Stimulated activated CD4-positive, alpha-beta T cell treated with anti-CD3 and anti-CD28 coated beads, Interleukin-4, amount 100 ng/mL, for 1 hour (primary cell): ENCODE measurements at regions not wholly inside any gene's neighbourhood (a gene's known extent, or its start where the extent isn't known, plus 50 kb on each side); places are given as distances from the start of the nearest gene placed in this dataset.
"Not testable (repeated sequence)": the region's sequence is repeated elsewhere in the genome, so short reads cannot be mapped to it uniquely, and the experiment has no call there.

Experiments
- DNase-seq: peaks from one replicate; pipeline ENCODE4 v3.0.0-alpha.2; 2020

DNA sequence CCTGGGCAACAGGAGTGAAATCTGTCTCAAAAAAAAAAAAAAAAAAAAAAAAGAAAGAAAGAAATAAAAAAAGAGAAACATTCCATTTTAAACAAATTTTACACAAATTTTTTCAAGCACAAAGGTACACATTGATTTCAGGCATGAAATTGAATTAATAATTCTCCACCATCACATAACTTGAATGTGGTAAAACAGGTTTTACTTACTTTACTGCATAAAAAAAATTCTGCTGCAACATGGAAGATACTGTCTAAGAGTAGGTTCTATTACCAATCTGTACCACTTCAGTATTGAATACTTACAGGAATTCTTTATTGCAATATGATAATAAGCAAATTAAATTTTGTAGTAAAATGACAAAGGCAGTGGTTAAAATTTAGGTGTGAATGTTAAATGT lies 271.6 kb upstream of the ARSJ start:
- DNase-seq = no peak

DNA sequence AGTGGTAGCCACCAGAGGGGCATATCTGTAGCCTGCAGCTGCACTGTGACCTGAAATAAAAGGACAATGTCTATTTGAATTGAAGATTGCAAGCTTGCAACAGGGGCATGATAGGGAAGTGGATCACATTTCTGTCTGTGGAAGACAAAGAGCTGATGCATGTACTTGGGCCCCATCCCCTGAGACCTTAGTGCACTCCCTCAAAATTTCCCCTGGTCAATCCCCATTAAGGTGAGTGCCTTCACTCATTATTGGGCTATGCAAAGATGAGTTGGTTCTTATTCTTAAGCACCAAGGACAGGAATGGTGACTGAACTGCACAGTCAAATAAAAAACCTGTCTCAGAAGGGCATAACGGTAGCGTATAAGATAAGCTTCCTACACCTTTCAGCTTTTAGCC lies 273.1 kb upstream of the ARSJ start:
- DNase-seq = no peak

DNA sequence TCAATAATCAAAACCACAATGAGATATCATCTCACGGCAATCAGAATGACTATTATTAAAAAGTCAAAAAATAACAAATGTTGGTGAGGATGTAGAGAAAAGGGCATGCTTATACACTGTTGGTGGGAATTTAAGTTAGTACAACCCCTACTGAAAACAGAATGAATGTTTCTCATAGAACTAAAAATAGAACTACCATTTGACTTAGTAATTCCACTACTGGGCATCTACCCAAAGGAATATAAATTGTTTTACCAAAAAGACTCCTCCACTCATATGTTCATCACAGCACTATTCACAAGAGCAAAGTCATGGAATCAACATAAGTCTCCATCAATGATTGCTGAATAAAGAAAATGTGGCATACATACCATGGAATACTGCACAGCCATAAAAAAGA lies 278.1 kb upstream of the ARSJ start:
- no peak for DNase-seq

DNA sequence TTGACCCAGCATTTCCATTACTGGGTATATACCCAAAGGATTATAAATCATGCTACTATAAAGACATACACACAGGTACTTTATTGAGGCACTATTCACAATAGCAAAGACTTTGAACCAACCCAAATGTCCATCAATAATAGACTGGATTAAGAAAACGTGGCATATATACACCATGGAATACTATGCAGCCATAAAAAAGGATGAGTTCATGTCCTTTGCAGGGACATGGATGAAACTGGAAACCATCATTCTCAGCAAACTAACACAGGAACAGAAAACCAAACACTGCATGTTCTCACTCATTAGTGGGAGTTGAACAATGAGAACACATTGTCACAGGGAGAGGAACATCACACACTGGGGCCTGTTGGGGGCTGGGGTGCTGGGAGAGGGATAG lies 283.0 kb upstream of the ARSJ start:
- not testable (repeated sequence) for DNase-seq

DNA sequence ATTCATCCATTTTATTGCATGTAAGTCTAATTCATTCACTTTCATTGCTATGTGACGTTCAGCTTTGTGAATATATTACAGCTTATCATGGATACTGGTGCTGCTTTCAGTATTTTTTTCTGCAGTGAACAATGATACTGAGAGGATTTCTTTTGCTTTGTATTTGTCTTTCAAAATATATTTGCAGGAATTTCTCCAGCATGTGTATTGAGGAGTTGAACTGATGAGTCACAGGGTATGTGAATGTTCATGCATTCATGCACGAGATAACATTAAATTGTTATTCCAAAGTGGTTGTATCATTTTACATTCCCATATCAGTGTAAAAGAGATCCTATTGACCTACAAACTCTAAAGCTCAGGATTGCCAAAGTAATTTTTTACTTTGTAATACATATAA lies 283.8 kb upstream of the ARSJ start:
- DNase-seq = no peak

DNA sequence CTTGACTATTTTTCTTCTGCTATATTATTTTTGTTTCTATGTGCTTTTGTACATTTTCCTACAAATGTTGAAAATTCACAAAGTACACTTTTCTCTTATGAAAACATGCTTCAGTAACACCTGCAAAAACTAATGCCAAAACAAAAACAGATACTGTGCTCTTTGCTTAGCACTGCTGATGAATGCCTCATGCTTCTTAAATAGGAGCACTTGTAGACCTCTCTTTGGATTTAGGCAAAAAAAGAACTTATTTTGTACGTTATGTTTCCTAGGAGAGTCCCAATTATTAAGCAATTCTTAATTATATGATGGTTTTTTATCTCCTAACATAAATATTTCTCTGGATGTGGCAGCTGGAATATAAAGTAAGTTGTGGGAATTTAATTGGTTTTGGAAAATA lies 285.0 kb upstream of the ARSJ start:
- no peak for DNase-seq

DNA sequence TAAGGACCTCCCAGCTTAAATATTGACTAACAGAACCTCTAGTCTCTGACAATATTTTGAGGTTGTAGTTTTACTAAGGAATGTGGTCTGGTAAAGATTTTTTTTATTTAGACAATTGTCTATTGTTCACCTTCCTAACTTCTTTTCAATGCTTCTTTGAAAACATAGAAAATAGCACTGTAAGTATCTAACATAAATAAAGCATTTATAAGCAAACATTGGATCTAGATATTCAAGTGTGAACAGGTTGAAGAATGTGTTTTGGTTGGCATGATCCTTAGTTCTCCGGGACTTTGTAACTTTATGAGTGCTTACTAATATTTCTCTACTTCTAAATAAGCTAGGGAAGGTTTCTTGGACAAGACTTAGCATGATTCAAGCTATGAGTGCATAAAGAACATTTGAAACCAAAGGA lies 285.4 kb upstream of the ARSJ start:
- DNase-seq = no peak

DNA sequence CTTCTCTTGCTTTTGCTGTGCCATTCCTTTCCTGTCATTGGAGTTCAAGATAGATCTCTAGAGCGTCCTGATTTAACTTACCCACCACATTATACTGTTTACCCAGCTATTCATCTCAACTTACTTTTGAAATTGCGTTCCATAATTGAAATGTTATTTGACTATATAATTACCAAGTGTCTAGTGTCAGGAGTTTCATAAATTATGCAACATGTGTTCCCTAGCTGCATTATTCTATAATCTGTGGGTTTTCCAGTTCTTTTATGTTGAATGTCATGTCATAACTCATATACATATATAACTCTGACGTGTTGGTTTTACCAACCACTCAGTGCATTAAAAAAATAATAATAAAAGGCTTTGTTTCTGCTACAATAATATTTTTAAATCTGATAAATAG lies 285.9 kb upstream of the ARSJ start:
- no peak for DNase-seq

DNA sequence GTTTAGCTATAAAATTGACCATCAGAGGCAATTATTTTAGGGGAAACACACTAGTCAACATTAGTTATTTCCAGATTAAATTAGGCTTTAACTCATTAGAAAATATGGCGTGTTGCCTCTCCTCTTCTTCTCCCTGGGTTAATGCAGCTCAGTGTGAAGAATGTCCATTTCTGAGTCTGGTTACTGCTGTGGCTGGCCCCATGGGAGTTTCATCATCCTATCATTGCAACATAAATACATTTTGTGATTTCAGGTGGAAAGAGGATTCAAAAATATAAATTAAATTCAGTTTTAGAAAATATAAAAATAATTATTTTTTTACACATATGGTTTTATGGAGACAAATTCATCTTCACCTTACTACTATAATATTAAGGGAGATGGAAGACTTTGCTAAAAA lies 288.5 kb upstream of the ARSJ start:
- DNase-seq = no peak

DNA sequence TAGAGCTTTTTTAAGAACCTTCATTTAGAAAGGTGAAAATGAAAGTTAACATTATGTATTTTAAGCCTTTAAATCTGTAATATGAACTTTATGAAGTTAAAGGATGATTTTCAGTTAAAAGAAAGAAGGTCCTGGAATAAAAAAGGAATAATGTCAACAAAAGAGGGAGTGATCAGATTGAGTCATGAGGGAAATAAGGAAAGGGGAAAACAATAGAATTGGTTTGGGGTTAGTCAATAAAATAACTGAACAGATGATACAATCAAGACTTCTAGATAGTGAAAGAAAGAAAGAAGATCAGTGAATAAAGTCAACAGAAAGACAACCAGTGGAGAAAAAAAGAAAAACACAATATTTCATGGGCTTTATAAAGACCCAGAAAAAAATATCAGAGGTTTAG lies 291.6 kb upstream of the ARSJ start:
- no peak for DNase-seq

DNA sequence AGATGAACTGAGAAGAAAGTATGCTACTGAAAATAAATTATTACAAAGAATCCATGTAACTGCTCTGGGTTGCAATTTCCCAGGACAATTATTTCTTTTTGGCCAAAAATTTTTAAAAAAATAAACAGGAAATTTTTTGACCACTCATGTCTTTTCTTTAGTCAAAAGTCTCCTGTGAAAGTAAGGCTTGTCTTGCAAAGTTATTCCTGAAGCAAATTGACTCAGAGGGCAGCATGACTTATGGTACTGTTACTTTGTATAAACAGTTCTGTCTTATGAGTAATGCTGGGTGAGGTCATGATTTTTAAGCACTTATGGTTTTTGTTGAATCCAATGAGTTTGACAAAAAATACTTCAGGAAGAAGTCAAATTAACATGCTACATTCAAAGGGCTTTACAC lies 292.8 kb upstream of the ARSJ start:
- DNase-seq = no peak

DNA sequence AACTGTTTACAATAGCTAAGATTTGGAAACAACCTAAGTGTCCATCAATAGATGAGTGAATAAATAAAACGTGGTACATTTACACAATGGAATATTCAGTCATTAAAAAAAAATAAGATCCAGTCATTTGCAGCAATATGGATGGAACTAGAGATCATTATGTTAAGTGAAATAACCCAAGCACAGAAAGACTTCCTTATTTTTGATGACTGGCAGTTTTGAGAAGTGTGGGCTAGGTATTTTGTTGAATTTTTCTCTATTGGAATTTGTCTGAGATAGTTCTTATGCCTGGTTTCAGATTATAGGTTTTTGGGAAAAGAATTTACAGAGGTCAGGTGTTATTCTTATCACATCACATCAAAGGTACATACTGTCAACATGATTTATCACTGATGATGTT lies 293.8 kb upstream of the ARSJ start:
- no peak for DNase-seq

DNA sequence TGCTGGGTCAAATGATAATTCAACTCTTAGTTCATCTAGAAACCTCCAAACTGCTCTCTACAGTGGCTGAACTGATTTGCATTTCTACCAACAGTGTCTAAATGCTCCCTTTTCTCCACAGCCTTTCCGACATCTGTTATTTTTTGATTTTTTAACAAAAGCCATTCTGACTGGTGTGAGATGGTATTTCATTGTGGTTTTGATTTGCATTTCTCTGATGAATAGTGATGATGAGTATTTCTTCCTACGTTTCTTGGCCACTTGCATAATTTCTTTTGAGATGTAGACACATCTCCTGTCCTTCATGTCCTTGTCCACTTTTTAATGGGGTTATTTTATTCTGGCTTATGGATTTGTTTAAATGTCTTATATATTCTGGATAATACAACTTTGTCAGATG lies 298.2 kb upstream of the ARSJ start:
- no peak for DNase-seq

DNA sequence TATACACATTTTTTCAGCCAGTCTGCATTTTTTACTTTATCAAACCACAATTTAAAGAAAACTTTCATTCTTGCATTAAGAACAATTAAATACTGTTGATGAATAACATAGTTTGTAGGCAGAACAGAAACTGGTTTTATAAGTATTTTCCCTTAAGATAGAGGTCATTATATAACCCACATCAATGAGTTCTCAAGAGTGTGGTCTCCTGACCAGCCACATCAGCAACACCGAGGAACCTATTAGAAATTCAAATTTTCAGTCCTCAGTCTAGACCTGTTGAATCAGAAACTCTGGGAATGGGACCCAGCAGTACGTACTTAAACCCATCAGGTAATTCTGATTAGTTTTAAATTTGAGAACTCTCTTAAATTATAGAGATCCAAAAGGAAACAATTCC lies 299.6 kb upstream of the ARSJ start:
- no peak for DNase-seq

DNA sequence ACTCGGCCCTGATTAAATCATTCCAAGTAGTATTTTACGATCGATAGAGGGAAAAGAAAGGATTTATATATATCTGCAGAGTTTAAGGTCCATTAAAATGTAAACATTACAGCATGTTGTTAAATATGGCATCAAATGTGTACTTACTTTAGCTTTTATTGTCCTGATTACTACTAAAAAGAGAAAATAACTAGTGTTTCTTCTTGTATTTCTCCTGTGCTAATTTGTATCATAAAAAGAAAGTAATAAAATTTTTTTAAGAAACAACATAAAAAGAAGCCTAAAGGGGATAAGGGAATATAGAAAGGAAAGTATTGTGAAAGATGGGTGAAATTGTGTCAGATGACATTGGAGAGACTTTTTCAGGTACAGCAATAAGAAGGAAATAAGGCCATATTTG lies 300.3 kb upstream of the ARSJ start:
- no peak for DNase-seq

DNA sequence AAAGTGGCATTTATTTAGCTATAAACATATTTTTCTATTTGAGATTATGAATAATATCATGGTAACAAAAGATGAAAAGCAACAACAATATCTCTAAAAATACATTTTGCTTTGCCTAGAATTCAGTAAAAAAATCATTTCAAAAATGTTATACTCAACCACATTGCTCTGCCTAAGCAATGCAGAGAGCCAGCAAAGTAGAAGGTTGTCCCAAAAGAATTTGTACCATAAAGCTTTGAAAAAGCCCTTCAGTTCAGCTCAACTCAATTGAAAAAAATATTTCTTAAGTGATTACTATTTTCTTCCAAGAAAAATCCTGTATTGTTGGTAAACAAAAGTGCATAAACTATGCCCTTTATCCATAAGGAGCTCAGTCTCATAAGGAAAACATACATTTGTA lies 301.2 kb upstream of the ARSJ start:
- DNase-seq = no peak

DNA sequence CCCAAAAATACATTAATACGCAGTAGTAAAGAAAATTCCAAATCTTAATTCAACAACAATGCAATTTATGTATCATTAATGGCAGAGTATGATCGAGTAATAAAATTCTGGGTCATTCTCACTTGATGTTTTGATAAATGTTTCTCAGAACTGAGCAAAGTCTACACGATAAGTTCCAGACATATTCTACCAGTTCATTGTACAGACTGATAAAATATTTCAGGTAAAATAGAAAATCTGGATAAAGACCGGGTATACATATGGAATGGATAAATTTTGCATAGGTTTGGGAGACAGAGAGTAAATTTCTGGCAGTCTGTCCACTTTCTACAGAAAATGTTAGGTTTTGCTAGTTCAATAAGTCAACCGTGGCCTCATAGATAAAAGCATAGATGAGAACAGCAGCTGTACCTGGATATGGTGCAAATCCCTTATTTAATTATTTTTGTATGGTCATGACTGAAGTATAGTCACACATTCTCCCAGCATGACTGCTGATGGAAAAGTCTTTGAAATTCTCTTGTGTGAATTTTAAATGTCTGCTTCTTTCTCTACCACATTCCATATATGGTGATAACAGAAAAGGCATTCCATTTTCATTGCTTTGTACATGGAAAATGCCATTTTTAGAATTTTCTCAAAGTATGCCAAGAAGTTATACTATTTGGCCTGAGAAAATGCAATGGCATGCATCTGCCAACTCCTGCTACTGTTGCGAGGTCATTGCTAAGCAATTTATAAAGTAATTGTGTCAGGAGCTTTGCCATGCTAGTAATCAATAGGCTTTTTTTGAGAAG lies 301.9 kb upstream of the ARSJ start:
- no peak for DNase-seq

DNA sequence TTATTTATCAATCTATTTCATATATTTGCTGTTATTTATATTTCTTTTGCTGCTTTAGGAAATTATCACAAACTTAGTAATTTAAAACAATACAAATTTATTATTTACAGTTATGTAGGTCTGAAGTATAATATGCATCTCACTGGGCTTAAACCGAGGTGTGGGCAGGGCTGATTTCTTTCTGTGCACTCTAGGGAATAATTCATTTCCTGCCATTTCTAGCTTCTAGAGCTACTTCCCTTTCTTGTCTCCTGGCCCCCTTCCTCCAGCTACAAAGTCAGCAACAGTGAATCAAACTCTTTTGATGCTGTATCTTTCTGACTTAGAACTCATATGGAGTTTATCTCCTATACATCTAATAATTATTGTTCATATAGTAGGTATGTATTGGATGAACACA lies 303.5 kb upstream of the ARSJ start:
- no peak for DNase-seq

DNA sequence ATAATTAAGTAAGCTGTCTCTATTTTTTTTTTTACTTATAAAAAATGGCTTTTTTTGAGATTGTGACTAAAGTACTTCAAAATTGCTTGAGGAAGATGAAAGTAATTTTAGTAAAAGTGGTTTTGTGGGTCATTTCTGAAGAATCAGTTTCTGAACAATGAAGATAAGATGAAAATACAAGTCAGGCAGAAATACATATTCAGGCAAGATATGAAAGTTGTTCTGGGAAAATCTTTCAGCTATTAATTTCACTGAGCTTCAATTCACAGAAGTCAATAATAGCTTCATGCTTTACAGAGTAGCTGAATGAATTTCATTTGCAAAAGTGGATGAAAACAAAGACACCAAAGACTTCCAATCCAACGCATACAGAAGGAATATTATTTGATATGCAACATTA lies 305.2 kb upstream of the ARSJ start:
- DNase-seq = no peak

DNA sequence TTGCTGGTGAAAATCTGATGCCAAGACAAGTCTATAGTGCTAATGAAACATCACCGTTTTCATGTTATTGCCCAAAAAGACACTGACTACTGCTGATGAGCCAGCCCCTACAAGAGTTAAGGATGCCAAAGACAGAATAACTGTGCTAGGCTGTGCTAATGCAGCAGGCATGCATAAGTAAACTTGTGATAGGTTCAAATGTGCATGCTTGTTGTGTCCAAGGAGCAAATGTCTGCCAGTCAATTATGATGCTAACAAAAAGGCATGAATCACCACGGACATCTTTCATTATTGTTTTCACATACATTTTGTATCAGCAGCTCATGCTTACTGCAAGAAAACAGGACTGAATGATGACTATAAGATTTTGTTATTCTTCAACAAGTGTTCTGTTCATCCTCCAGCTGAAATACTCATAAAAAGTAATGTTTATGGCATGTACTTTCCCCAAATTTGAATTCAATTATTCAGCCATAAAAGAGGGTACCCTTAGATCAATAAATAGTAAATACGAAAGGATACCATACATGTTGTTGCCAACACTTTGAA lies 306.9 kb upstream of the ARSJ start:
- no peak for DNase-seq

DNA sequence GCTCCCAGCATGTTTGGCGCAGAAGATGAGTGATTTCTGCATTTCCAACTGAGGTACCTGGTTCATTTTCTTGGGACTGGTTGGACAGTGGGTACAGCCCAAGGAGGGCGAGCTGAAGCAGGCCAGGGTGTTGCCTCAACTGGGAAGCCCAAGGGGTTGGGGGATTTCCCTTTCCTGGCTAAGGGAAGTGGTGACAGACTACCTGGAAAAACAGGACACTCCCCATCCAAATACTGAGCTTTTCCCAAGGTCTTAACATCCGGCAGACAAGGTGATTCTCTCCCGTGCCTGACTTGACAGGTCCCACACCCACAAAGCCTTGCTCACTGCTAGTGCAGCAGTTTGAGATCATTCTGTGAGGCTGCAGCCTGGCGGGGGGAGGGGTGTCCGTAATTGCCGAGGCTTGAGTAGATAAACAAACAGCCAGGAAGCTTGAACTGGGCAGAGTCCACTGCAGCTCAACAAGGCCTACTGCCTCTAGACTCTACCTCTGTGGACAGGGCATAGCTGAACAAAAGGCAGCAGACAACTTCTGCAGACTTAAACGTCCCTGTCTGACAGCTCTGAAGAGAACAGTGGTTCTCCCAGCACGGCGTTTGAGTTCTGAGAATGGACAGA lies 307.7 kb upstream of the ARSJ start:
- no peak for DNase-seq

DNA sequence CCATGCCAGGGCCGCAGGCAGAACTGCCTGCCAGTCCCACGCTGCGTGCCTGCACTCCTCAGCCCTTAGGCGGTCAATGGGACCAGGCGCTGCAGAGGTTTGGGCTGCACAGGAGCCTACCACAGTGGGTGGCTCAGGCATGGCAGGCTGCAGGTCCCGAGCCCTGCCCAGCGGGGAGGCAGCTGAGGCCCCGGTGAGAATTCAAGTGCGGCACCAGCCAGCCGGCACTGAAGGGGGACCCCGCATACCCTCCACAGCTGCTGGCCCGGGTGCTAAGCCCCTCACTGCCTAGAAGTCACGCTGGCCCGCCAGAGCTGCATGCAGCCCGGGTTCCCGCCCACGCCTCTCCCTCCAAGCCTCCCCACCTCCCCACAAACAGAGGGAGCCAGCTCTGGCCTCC lies 302.5 kb upstream of the UGT8 start:
- DNase-seq = no peak

DNA sequence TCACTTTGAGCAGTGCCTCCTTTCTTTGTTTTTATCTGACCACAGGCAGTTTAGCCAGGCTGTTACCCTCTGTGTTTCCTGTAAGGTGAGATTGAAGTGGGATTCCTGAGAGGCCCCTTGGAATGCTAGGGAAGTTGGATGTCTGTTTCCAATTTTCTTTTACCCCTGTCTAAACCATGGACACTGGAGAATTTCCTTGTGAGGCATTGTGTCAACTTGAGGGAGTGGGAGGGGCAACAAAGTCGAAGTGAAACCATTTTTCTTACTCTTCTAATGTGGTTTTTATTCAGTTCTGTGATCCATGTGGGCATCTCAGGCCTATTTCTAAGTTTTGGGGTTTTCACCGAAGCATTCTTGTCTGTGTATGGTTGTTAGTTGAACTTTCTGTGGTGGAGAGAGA lies 296.1 kb upstream of the UGT8 start:
- DNase-seq = no peak

DNA sequence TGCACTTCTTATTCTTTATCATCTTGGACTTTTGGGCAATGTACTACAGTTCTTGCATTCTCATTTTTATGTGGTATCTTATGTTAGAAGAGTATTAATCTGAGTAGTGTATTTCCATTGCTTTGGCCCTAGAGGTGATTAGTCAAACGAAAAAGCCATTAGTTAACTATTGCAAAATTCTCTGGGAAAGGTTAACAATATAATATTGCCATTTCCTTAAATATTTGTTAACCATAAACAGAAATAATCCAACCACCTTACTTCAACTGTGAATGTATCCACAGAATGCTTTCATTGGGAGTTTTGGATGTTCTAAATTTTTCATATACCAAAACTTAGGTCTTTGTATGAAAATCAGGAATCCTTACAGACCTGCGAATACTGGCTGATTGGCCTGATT lies 294.6 kb upstream of the UGT8 start:
- no peak for DNase-seq

DNA sequence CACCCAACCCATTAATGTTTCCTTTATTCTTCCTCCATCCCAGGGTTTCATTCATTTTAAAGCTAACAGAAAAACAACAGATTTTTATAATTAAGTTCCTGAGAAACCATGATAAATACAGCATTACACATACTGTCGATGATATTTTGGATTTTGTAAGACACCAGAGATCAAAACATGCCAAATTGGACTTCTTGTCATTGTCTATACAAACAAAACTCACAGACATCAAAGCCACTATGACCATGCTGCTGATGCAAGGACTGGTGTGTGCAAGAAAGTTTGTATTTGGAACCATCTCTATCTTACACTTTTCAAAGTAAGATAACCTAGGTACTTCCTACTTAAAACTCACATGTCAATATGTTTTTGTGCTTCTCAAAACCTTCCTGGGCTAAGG lies 294.0 kb upstream of the UGT8 start:
- no peak for DNase-seq
